ENCODE measurements at regions not wholly inside any gene's neighbourhood (a gene's known extent, or its start where the extent isn't known, plus 50 kb on each side); places are given as distances from the start of the nearest gene placed in this dataset.
A peak's percentile ranks its signal among the peaks of the same experiment; 100 is the strongest.
"Not testable (repeated sequence)": the region's sequence is repeated elsewhere in the genome, so short reads cannot be mapped to it uniquely, and the experiment has no call there.

GRCh38 chr6:121548131-121548530 is 112.7 kb downstream of the GJA1 start:
- no peak for DNase-seq (ENCODE audit: low spot score)

GRCh38 chr6:121549736-121550135 is 114.3 kb downstream of the GJA1 start:
- no peak for DNase-seq (ENCODE audit: low spot score)

GRCh38 chr6:121550491-121551010 is 115.1 kb downstream of the GJA1 start:
- no peak for DNase-seq (ENCODE audit: low spot score)

GRCh38 chr6:121555201-121555600 is 119.8 kb downstream of the GJA1 start:
- DNase-seq (ENCODE audit: low spot score): no peak

- not testable (repeated sequence) for DNase-seq (ENCODE audit: low spot score)
Measured at GRCh38 chr6:121556149-121556548, 120.7 kb downstream of the GJA1 start.

GRCh38 chr6:121557146-121557940 is 121.9 kb downstream of the GJA1 start:
- no peak for DNase-seq (ENCODE audit: low spot score)

GRCh38 chr6:121559611-121560269 is 124.3 kb downstream of the GJA1 start:
- DNase-seq (ENCODE audit: low spot score): no peak

GRCh38 chr6:121560476-121560875 is 125.0 kb downstream of the GJA1 start:
- DNase-seq (ENCODE audit: low spot score): no peak

GRCh38 chr6:121563286-121563685 is 127.8 kb downstream of the GJA1 start:
- no peak for DNase-seq (ENCODE audit: low spot score)

- DNase-seq (ENCODE audit: low spot score): not testable (repeated sequence)
Measured at GRCh38 chr6:121564529-121564928, 129.1 kb downstream of the GJA1 start.

- DNase-seq (ENCODE audit: low spot score): no peak
Measured at GRCh38 chr6:121571455-121571854, 136.0 kb downstream of the GJA1 start.

GRCh38 chr6:121573481-121573880 is 138.0 kb downstream of the GJA1 start:
- no peak for DNase-seq (ENCODE audit: low spot score)

GRCh38 chr6:121578216-121578615 is 142.8 kb downstream of the GJA1 start:
- no peak for DNase-seq (ENCODE audit: low spot score)

GRCh38 chr6:121579478-121579877 is 144.0 kb downstream of the GJA1 start:
- no peak for DNase-seq (ENCODE audit: low spot score)

- no peak for DNase-seq (ENCODE audit: low spot score)
Measured at GRCh38 chr6:121581327-121581726, 145.9 kb downstream of the GJA1 start.

- no peak for DNase-seq (ENCODE audit: low spot score)
Measured at GRCh38 chr6:121582262-121582661, 146.8 kb downstream of the GJA1 start.

- DNase-seq (ENCODE audit: low spot score): no peak
Measured at GRCh38 chr6:121584586-121585369, 149.3 kb downstream of the GJA1 start.

- no peak for DNase-seq (ENCODE audit: low spot score)
Measured at GRCh38 chr6:121590438-121590837, 155.0 kb downstream of the GJA1 start.

- DNase-seq (ENCODE audit: low spot score): no peak
Measured at GRCh38 chr6:121590916-121591315, 155.5 kb downstream of the GJA1 start.

- no peak for DNase-seq (ENCODE audit: low spot score)
Measured at GRCh38 chr6:121592261-121592935, 157.0 kb downstream of the GJA1 start.

- peak; percentile 35 for DNase-seq (ENCODE audit: low spot score)
Measured at GRCh38 chr6:121593011-121593641, 157.7 kb downstream of the GJA1 start.
